ENCODE measurements at regions not wholly inside any gene's neighbourhood (a gene's known extent, or its start where the extent isn't known, plus 50 kb on each side); places are given as distances from the start of the nearest gene placed in this dataset.

DNA sequence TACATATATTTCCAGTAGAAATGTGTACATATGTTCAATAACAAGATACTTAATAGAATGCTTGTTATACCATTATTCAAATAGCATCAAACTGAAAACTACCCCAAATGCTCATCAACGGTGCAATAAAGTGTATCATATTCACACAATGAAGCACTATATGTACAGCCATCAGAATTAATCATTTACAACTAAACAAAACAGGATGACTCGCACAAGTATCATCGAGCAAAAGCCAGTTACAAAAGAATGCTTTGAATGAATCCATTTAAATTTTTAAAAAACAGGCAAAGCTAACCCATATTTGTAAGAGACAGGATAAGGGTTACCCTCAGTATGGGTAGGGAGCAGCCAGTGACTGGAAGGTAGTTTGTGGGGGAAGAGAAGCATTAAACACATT, 132.8 kb upstream of the PDE1A start:
- TF ChIP-seq, protein P1, sequence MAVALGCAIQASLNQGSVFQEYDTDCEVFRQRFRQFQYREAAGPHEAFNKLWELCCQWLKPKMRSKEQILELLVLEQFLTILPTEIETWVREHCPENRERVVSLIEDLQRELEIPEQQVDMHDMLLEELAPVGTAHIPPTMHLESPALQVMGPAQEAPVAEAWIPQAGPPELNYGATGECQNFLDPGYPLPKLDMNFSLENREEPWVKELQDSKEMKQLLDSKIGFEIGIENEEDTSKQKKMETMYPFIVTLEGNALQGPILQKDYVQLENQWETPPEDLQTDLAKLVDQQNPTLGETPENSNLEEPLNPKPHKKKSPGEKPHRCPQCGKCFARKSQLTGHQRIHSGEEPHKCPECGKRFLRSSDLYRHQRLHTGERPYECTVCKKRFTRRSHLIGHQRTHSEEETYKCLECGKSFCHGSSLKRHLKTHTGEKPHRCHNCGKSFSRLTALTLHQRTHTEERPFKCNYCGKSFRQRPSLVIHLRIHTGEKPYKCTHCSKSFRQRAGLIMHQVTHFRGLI (tag by site-specific recombination; IDR thresholded peaks at IDR 0.05) = no peak
- TF ChIP-seq, protein P2, sequence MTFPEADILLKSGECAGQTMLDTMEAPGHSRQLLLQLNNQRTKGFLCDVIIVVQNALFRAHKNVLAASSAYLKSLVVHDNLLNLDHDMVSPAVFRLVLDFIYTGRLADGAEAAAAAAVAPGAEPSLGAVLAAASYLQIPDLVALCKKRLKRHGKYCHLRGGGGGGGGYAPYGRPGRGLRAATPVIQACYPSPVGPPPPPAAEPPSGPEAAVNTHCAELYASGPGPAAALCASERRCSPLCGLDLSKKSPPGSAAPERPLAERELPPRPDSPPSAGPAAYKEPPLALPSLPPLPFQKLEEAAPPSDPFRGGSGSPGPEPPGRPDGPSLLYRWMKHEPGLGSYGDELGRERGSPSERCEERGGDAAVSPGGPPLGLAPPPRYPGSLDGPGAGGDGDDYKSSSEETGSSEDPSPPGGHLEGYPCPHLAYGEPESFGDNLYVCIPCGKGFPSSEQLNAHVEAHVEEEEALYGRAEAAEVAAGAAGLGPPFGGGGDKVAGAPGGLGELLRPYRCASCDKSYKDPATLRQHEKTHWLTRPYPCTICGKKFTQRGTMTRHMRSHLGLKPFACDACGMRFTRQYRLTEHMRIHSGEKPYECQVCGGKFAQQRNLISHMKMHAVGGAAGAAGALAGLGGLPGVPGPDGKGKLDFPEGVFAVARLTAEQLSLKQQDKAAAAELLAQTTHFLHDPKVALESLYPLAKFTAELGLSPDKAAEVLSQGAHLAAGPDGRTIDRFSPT (tag by site-specific recombination; IDR thresholded peaks at IDR 0.05) = no peak
- TF ChIP-seq, protein P3, sequence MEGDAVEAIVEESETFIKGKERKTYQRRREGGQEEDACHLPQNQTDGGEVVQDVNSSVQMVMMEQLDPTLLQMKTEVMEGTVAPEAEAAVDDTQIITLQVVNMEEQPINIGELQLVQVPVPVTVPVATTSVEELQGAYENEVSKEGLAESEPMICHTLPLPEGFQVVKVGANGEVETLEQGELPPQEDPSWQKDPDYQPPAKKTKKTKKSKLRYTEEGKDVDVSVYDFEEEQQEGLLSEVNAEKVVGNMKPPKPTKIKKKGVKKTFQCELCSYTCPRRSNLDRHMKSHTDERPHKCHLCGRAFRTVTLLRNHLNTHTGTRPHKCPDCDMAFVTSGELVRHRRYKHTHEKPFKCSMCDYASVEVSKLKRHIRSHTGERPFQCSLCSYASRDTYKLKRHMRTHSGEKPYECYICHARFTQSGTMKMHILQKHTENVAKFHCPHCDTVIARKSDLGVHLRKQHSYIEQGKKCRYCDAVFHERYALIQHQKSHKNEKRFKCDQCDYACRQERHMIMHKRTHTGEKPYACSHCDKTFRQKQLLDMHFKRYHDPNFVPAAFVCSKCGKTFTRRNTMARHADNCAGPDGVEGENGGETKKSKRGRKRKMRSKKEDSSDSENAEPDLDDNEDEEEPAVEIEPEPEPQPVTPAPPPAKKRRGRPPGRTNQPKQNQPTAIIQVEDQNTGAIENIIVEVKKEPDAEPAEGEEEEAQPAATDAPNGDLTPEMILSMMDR (tag by site-specific recombination; IDR thresholded peaks at IDR 0.05) = no peak
- TF ChIP-seq ZNF114 (tag by site-specific recombination; IDR thresholded peaks at IDR 0.05) = no peak
- TF ChIP-seq SETDB1 (IDR thresholded peaks at IDR 0.05; ENCODE audit: insufficient read length, low read length) = no peak
- TF ChIP-seq ZNF274 (IDR thresholded peaks at IDR 0.05; ENCODE audit: low read length) = no peak
- TF ChIP-seq ZNF274 (tag by site-specific recombination; IDR thresholded peaks at IDR 0.05; ENCODE audit: borderline replicate concordance) = no peak

All from HEK293 (cell line).